SK-N-MC (cell line): ENCODE measurements at regions not wholly inside any gene's neighbourhood (a gene's known extent, or its start where the extent isn't known, plus 50 kb on each side); places are given as distances from the start of the nearest gene placed in this dataset.
"Not testable (repeated sequence)": the region's sequence is repeated elsewhere in the genome, so short reads cannot be mapped to it uniquely, and the experiment has no call there.

Source experiments
- DNase-seq: peaks from one replicate; pipeline ENCODE4 v3.0.0-alpha.2; 2011; ENCODE audit warnings: low read depth, low spot score
- H3K27ac ChIP-seq: fragments of 200-600 bp; sonication (generic); 2 replicates; pipeline ENCODE4 v1.5.1; 2016; ENCODE audit warnings: mixed run types
- H3K36me3 ChIP-seq: fragments of 200-600 bp; sonication (generic); 2 replicates; pipeline ENCODE4 v1.6.1; 2017; ENCODE audit warnings: antibody characterized with exemption, low read length, mixed read lengths; ENCODE audit not compliant: insufficient read depth
- H3K4me3 ChIP-seq: fragments of 200-600 bp; sonication (generic); 2 replicates; pipeline ENCODE4 v1.5.1; 2016
- H3K9ac ChIP-seq: fragments of 200-600 bp; sonication (generic); 2 replicates; pipeline ENCODE4 v1.8.0; 2017; ENCODE audit warnings: mixed run types, mixed read lengths; ENCODE audit not compliant: insufficient read length
- H3K9me3 ChIP-seq: fragments of 200-600 bp; sonication (generic); 2 replicates; pipeline ENCODE4 v1.6.1; 2017; ENCODE audit warnings: low read depth, mild to moderate bottlenecking, antibody characterized with exemption, low read length, moderate library complexity, mixed read lengths
- EZH2 ChIP-seq: fragments of 200-600 bp; sonication (generic); IDR thresholded peaks from one replicate; pipeline ENCODE4 v1.6.1; 2017; ENCODE audit warnings: antibody characterized with exemption
- FOXP2 ChIP-seq: optimal IDR thresholded peaks from 2 replicates; pipeline ENCODE3; 2011; ENCODE audit warnings: mild to moderate bottlenecking, moderate library complexity; ENCODE audit not compliant: insufficient read depth; ENCODE audit errors: extremely low read length, control extremely low read depth
- POLR2AphosphoS5 ChIP-seq: IDR thresholded peaks from 2 replicates; pipeline ENCODE4 v1.6.1; 2012; ENCODE audit warnings: mild to moderate bottlenecking, low read depth, low read length, borderline replicate concordance

- TF ChIP-seq POLR2AphosphoS5 (no peak), FOXP2 (no peak), EZH2 (no peak)
- H3K27ac ChIP-seq = no peak overlapping the region
- no peaks in the 10 kb centered on the region for H3K36me3 ChIP-seq
- H3K4me3 ChIP-seq = no peak overlapping the region
- no peak for DNase-seq
- no peaks in the 10 kb centered on the region for H3K9me3 ChIP-seq
- no peak overlapping the region for H3K9ac ChIP-seq
These were observed 330.4 kb upstream of the SFRP2 start for GRCh38 chr4:154119317-154119716.

GRCh38 chr4:154117726-154118125 lies 328.8 kb upstream of the SFRP2 start:
- not testable (repeated sequence) for H3K27ac ChIP-seq, H3K9me3 ChIP-seq, DNase-seq

GRCh38 chr4:154107337-154107736 lies 318.5 kb upstream of the SFRP2 start:
- no peak for TF ChIP-seq EZH2
- TF ChIP-seq FOXP2 = no peak
- no peak for TF ChIP-seq POLR2AphosphoS5
- Histone ChIP-seq H3K27ac (no peak overlapping the region), H3K9me3 (no peaks in the 10 kb centered on the region), H3K9ac (no peak overlapping the region), H3K4me3 (no peak overlapping the region), H3K36me3 (no peaks in the 10 kb centered on the region)
- DNase-seq = no peak

More at GRCh38 chr4:154117726-154118125, 328.8 kb upstream of the SFRP2 start:
- H3K4me3 ChIP-seq, H3K36me3 ChIP-seq, H3K9ac ChIP-seq: not testable (repeated sequence)

GRCh38 chr4:154088741-154089140 lies 299.9 kb upstream of the SFRP2 start:
- Histone ChIP-seq H3K27ac (no peak overlapping the region), H3K9ac (no peak overlapping the region), H3K4me3 (no peak overlapping the region), H3K9me3 (no peaks in the 10 kb centered on the region), H3K36me3 (no peaks in the 10 kb centered on the region)
- no peak for DNase-seq
- no peak for TF ChIP-seq FOXP2
- no peak for TF ChIP-seq EZH2
- no peak for TF ChIP-seq POLR2AphosphoS5

- no peak overlapping the region for H3K4me3 ChIP-seq
- no peak for DNase-seq
These were observed 297.4 kb upstream of the SFRP2 start for GRCh38 chr4:154086247-154086646.

GRCh38 chr4:154084864-154085263 lies 296.0 kb upstream of the SFRP2 start:
- H3K4me3 ChIP-seq = no peak overlapping the region
- no peaks in the 10 kb centered on the region for H3K9me3 ChIP-seq
- TF ChIP-seq POLR2AphosphoS5 = no peak
- TF ChIP-seq FOXP2 = no peak
- no peak for TF ChIP-seq EZH2
- DNase-seq = no peak
- H3K9ac ChIP-seq = no peak overlapping the region
- H3K36me3 ChIP-seq = no peaks in the 10 kb centered on the region
- H3K27ac ChIP-seq = no peak overlapping the region

More at GRCh38 chr4:154086247-154086646, 297.4 kb upstream of the SFRP2 start:
- TF ChIP-seq EZH2 (no peak), FOXP2 (no peak), POLR2AphosphoS5 (no peak)
- H3K9me3 ChIP-seq = no peaks in the 10 kb centered on the region
- H3K36me3 ChIP-seq = no peaks in the 10 kb centered on the region
- H3K27ac ChIP-seq = no peak overlapping the region
- H3K9ac ChIP-seq = no peak overlapping the region

- TF ChIP-seq FOXP2 (no peak), EZH2 (no peak), POLR2AphosphoS5 (no peak)
- Histone ChIP-seq H3K4me3 (no peak overlapping the region), H3K9me3 (no peaks in the 10 kb centered on the region), H3K36me3 (no peaks in the 10 kb centered on the region), H3K9ac (no peak overlapping the region), H3K27ac (no peak overlapping the region)
- DNase-seq = no peak
These were observed 294.1 kb upstream of the SFRP2 start for GRCh38 chr4:154082760-154083535.

GRCh38 chr4:154081391-154081790 lies 292.5 kb upstream of the SFRP2 start:
- TF ChIP-seq FOXP2 (no peak), POLR2AphosphoS5 (no peak), EZH2 (no peak)
- Histone ChIP-seq H3K9me3 (no peaks in the 10 kb centered on the region), H3K4me3 (no peak overlapping the region), H3K9ac (no peak overlapping the region), H3K27ac (no peak overlapping the region), H3K36me3 (no peaks in the 10 kb centered on the region)
- no peak for DNase-seq
